Glutamatergic neuron (in vitro differentiated cells): ENCODE measurements at regions not wholly inside any gene's neighbourhood (a gene's known extent, or its start where the extent isn't known, plus 50 kb on each side); places are given as distances from the start of the nearest gene placed in this dataset.

Source experiments
- DNase-seq: peaks from one replicate; pipeline ENCODE4 v3.0.0; 2022
- H3K27ac Mint-ChIP-seq: one replicate; pipeline ENCODE4 v1.8.0; 2020; ENCODE audit warnings: mild to moderate bottlenecking, mixed read lengths, inconsistent platforms; ENCODE audit not compliant: unreplicated experiment
- H3K27me3 Mint-ChIP-seq: one replicate; pipeline ENCODE4 v1.8.0; 2020; ENCODE audit warnings: mild to moderate bottlenecking, moderate library complexity, mixed read lengths, inconsistent platforms; ENCODE audit not compliant: unreplicated experiment
- H3K36me3 Mint-ChIP-seq: one replicate; pipeline ENCODE4 v1.8.0; 2020; ENCODE audit warnings: mild to moderate bottlenecking, mixed read lengths, inconsistent platforms; ENCODE audit not compliant: unreplicated experiment
- H3K4me1 Mint-ChIP-seq: one replicate; pipeline ENCODE4 v1.8.0; 2020; ENCODE audit warnings: mild to moderate bottlenecking, low read depth, mixed read lengths, inconsistent platforms; ENCODE audit not compliant: unreplicated experiment
- H3K4me3 Mint-ChIP-seq: one replicate; pipeline ENCODE4 v1.8.0; 2020; ENCODE audit warnings: mild to moderate bottlenecking, mixed read lengths, inconsistent platforms; ENCODE audit not compliant: unreplicated experiment
- H3K9me3 Mint-ChIP-seq: one replicate; pipeline ENCODE4 v1.8.0; 2020; ENCODE audit warnings: mild to moderate bottlenecking, moderate library complexity, mixed read lengths, inconsistent platforms; ENCODE audit not compliant: unreplicated experiment
- TF ChIP-seq, protein P1 (sequence below): fragments of 200-600 bp; sonication (generic); IDR thresholded peaks from one replicate; pipeline ENCODE4 v1.5.0; 2021; ENCODE audit not compliant: partially characterized antibody, unreplicated experiment

DNA sequence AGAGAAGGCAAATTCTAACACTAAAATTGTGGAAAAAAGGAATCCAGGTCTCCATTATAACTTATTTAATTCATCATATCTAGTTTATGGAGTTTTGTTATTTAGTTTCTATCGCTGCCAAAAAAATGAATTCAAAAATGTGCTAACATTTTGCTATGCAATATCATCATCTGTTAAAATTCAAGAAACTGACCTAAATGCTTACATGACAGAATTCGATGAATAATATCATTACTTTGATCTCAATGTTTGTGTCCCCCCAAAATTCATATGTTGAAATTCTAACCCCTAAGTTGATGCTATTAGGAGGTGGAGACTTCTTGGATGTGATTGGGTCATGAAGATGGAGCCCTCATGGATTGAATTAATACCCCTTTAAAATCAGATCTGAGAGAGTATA lies 775.0 kb downstream of the PCDH17 start:
- H3K27ac Mint-ChIP-seq: no peak overlapping the region
- TF ChIP-seq, protein P1, sequence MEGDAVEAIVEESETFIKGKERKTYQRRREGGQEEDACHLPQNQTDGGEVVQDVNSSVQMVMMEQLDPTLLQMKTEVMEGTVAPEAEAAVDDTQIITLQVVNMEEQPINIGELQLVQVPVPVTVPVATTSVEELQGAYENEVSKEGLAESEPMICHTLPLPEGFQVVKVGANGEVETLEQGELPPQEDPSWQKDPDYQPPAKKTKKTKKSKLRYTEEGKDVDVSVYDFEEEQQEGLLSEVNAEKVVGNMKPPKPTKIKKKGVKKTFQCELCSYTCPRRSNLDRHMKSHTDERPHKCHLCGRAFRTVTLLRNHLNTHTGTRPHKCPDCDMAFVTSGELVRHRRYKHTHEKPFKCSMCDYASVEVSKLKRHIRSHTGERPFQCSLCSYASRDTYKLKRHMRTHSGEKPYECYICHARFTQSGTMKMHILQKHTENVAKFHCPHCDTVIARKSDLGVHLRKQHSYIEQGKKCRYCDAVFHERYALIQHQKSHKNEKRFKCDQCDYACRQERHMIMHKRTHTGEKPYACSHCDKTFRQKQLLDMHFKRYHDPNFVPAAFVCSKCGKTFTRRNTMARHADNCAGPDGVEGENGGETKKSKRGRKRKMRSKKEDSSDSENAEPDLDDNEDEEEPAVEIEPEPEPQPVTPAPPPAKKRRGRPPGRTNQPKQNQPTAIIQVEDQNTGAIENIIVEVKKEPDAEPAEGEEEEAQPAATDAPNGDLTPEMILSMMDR: no peak

DNA sequence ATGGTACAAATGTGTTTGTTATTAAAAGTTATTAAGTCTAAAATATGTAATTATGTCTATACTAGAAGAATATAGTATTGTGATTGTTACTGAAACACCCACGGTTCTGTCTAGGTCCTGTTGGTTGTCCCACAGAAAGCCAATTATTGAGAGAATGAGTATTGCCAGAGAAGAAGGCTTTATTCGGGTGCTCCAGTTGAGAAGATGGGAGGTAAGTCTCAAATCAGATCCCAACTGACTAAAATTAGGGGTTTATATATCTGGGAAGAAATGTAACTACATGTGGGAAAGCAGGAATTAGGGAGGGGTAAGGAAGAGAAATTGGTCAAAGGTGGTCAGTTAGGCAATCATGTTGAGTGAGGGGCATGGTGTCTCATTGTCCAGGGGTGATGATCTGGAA lies 798.4 kb downstream of the PCDH17 start:
- Mint-ChIP-seq H3K27ac (no peak overlapping the region), H3K27me3 (no peaks in the 10 kb centered on the region), H3K4me1 (peaks cover 3% of the 10 kb centered on the region), H3K4me3 (no peak overlapping the region), H3K36me3 (peaks cover 14% of the 10 kb centered on the region), H3K9me3 (peaks cover 7% of the 10 kb centered on the region)
- no peak for DNase-seq
- TF ChIP-seq, protein P1: no peak

More for the DNA sequence above, 775.0 kb downstream of the PCDH17 start:
- H3K36me3 Mint-ChIP-seq: no peaks in the 10 kb centered on the region
- H3K4me1 Mint-ChIP-seq: no peaks in the 10 kb centered on the region
- H3K4me3 Mint-ChIP-seq: no peak overlapping the region
- no peak for DNase-seq
- H3K9me3 Mint-ChIP-seq: no peaks in the 10 kb centered on the region
- H3K27me3 Mint-ChIP-seq: no peaks in the 10 kb centered on the region

DNA sequence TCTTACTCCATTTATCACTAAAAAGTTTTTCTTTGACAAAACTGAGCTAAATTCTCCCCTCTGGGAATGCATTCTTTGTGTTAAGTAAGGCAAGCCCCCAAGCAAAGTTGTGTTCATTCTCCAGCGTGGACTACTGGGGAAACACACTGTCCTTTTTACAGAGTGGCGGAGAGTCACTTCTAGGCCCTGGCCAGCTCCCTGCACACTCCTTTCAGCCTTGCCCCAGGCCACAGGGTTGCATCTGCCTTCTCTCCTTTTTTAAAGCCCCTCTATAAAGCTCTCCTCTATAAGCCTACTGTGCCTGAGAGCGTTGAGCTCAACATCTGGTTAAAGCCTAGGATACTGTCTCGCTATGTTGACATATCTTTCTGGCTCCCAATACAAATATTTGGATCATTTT lies 803.4 kb downstream of the PCDH17 start:
- H3K27me3 Mint-ChIP-seq: no peaks in the 10 kb centered on the region
- peaks cover 10% of the 10 kb centered on the region for H3K4me1 Mint-ChIP-seq
- no peak for DNase-seq
- H3K4me3 Mint-ChIP-seq: no peak overlapping the region
- no peak overlapping the region for H3K27ac Mint-ChIP-seq
- TF ChIP-seq, protein P1: no peak
- H3K36me3 Mint-ChIP-seq: peaks cover 3% of the 10 kb centered on the region
- H3K9me3 Mint-ChIP-seq: peaks cover 2% of the 10 kb centered on the region

DNA sequence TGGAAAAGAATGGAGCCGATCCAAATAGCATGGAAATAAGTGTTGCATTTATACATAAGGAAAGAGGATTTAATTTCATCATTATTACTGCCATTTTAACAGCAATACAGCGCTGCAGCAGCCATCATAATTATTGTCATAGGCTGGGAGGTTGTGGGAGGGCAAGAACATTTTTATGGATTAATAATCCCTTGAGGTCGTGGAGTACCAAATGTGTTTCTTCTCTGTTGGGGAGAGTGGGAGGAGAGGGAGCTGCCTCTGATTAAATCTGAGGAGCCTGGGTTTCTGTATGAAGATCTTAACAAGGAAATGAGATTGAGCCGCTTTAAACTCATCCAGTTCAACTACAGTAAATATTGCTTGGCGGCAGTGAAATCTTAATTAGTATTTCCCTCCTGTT lies 805.9 kb downstream of the PCDH17 start:
- Mint-ChIP-seq H3K4me1 (peaks cover 14% of the 10 kb centered on the region), H3K27ac (peak overlapping the region; percentile 2), H3K27me3 (no peaks in the 10 kb centered on the region), H3K36me3 (no peaks in the 10 kb centered on the region), H3K9me3 (no peaks in the 10 kb centered on the region), H3K4me3 (peak overlapping the region; percentile 8)
- TF ChIP-seq, protein P1: no peak
- no peak for DNase-seq

DNA sequence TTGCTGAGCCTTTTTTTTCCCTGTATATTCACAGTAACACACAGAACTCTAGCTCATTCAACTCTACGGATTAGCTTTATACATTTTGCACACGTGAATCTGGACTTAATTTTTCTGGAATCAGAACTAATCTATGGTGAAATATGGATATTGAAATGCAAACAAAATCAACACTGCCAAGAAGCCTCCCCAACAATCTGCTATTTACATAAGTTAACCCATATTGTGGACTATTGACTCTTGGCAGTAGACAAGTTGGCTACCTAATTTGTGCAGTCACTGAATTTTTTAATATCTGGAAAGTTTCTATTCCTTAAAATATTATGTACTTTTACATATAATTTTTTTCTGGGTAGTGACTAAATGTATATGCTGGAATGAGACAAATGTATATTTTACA lies 815.4 kb downstream of the PCDH17 start:
- DNase-seq: no peak
- peaks cover 1% of the 10 kb centered on the region for H3K9me3 Mint-ChIP-seq
- H3K4me1 Mint-ChIP-seq: no peaks in the 10 kb centered on the region
- no peak overlapping the region for H3K4me3 Mint-ChIP-seq
- TF ChIP-seq, protein P1: no peak
- H3K27ac Mint-ChIP-seq: no peak overlapping the region
- no peaks in the 10 kb centered on the region for H3K27me3 Mint-ChIP-seq
- H3K36me3 Mint-ChIP-seq: no peaks in the 10 kb centered on the region
